ENCODE measurements at regions not wholly inside any gene's neighbourhood (a gene's known extent, or its start where the extent isn't known, plus 50 kb on each side); places are given as distances from the start of the nearest gene placed in this dataset.
"Not testable (repeated sequence)": the region's sequence is repeated elsewhere in the genome, so short reads cannot be mapped to it uniquely, and the experiment has no call there.

GRCh38 chrX:25108481-25108880 is 92.7 kb upstream of the ARX start:
- no peak overlapping the region for H3K4me3 Mint-ChIP-seq
- no peaks in the 10 kb centered on the region for H3K27me3 Mint-ChIP-seq
- H3K36me3 Mint-ChIP-seq, result no peaks in the 10 kb centered on the region
- H3K27ac Mint-ChIP-seq, result no peak overlapping the region
- H3K9me3 Mint-ChIP-seq, result no peaks in the 10 kb centered on the region
- intact Hi-C loops (cut with micrococcal nuclease), result loop anchor here (2.0 kb wide), 1 partner anchor 76 kb away; no protein-coding TSS in a partner anchor
- no peaks in the 10 kb centered on the region for H3K4me1 Mint-ChIP-seq (ENCODE audit: low read depth)
- ChIA-PET CTCF (interaction anchor here (0.5 to 1.3 kb wide), 2 partner anchors 35 to 1317 kb away, joined by 3 read pairs; no protein-coding TSS in a partner anchor), POLR2A (no interaction called here)
- no peak for DNase-seq

DNA sequence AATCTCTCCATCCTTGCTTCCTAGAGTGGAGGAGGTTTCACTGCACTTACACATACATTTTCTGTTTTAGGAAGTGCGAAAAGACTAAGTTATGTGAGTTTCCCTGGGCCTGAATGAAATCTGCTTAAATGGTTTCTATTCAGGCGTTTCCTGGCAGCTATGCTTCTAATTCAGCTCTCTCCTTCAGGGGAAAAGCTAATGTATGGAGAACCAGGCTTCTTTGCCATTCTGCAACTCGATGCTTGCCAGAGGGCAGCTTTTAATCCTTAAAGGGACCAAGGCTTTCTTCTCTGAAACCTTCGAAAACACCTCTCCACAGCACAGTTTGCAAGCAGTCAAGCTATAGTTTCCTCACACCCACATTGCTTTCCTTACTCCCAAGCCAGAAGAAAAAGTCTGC is 89.5 kb upstream of the ARX start:
- CTCF ChIA-PET, result no interaction called here
- Mint-ChIP-seq H3K27me3 (peaks cover 2% of the 10 kb centered on the region), H3K4me1 (ENCODE audit: low read depth) (no peaks in the 10 kb centered on the region), H3K36me3 (no peaks in the 10 kb centered on the region), H3K9me3 (no peaks in the 10 kb centered on the region), H3K27ac (no peak overlapping the region), H3K4me3 (no peak overlapping the region)
- no peak for DNase-seq
- intact Hi-C loops (cut with micrococcal nuclease), result no loop called here
- POLR2A ChIA-PET, result no interaction called here

GRCh38 chrX:25096522-25097045 is 80.8 kb upstream of the ARX start:
- H3K36me3 Mint-ChIP-seq, result no peaks in the 10 kb centered on the region
- H3K4me3 Mint-ChIP-seq, result no peak overlapping the region
- POLR2A ChIA-PET, result no interaction called here
- no peaks in the 10 kb centered on the region for H3K4me1 Mint-ChIP-seq (ENCODE audit: low read depth)
- no peak for DNase-seq
- CTCF ChIA-PET, result no interaction called here
- peaks cover 2% of the 10 kb centered on the region for H3K27me3 Mint-ChIP-seq
- H3K9me3 Mint-ChIP-seq, result no peaks in the 10 kb centered on the region
- H3K27ac Mint-ChIP-seq, result no peak overlapping the region
- intact Hi-C loops (cut with micrococcal nuclease), result no loop called here

GRCh38 chrX:25091152-25091551 is 75.4 kb upstream of the ARX start:
- H3K27me3 Mint-ChIP-seq; H3K27ac Mint-ChIP-seq; CTCF ChIA-PET; H3K4me3 Mint-ChIP-seq; H3K9me3 Mint-ChIP-seq; H3K36me3 Mint-ChIP-seq; DNase-seq; POLR2A ChIA-PET; intact Hi-C loops (cut with micrococcal nuclease); H3K4me1 Mint-ChIP-seq (ENCODE audit: low read depth): not testable (repeated sequence)

DNA sequence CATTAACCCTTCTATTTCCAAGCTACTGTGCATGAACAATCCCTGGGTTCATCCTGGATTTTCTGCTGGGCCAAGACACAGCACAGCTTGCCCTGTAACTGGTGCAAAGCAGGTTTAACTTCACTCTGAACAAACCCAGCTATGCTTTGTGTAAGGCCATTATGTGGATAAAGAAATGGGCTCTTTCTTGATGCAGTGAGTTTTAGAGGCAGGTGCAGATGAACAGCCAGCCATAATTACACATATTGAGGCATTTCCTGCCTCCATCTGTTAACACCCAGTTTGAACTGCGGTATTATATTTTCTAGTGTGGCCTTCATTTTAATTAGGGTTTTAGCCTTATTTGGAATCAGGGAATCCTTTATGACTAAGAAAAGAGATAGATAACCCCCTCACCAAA is 68.7 kb upstream of the ARX start:
- no peaks in the 10 kb centered on the region for H3K36me3 Mint-ChIP-seq
- no peaks in the 10 kb centered on the region for H3K9me3 Mint-ChIP-seq
- no peaks in the 10 kb centered on the region for H3K4me1 Mint-ChIP-seq (ENCODE audit: low read depth)
- no peaks in the 10 kb centered on the region for H3K27me3 Mint-ChIP-seq
- ChIA-PET POLR2A (no interaction called here), CTCF (no interaction called here)
- intact Hi-C loops (cut with micrococcal nuclease), result no loop called here
- no peak for DNase-seq
- no peak overlapping the region for H3K27ac Mint-ChIP-seq
- H3K4me3 Mint-ChIP-seq, result no peak overlapping the region

DNA sequence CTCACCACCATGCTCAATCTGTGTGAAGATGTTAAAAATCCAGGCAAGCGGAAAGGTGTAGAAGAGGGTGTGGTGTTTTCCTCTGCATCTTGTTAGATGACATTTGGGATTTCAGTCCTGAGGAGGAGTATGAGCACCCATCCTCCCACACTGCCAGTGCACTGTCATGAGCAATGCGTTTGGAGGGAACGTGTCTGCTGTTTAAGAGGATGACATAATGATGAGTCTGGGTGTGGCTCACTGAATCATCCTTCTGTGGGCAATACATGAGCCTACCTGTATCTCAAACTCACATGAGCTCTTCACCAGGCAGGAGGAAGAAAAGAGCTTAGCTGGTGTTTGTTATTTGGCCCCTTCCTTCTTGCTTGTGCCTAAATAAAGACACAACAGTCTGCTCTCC is 67.9 kb upstream of the ARX start:
- ChIA-PET CTCF (no interaction called here), POLR2A (no interaction called here)
- no peak for DNase-seq
- Mint-ChIP-seq H3K27ac (no peak overlapping the region), H3K36me3 (no peaks in the 10 kb centered on the region), H3K27me3 (no peaks in the 10 kb centered on the region), H3K4me3 (no peak overlapping the region), H3K4me1 (ENCODE audit: low read depth) (no peaks in the 10 kb centered on the region), H3K9me3 (no peaks in the 10 kb centered on the region)
- intact Hi-C loops (cut with micrococcal nuclease), result no loop called here

GRCh38 chrX:25079020-25079419 is 63.3 kb upstream of the ARX start:
- Mint-ChIP-seq H3K27me3 (peaks cover 3% of the 10 kb centered on the region), H3K4me3 (no peak overlapping the region), H3K4me1 (ENCODE audit: low read depth) (no peaks in the 10 kb centered on the region), H3K9me3 (no peaks in the 10 kb centered on the region), H3K36me3 (no peaks in the 10 kb centered on the region), H3K27ac (no peak overlapping the region)
- intact Hi-C loops (cut with micrococcal nuclease), result no loop called here
- POLR2A ChIA-PET, result no interaction called here
- no peak for DNase-seq
- CTCF ChIA-PET, result no interaction called here

GRCh38 chrX:25076941-25077500 is 61.3 kb upstream of the ARX start:
- Mint-ChIP-seq H3K36me3 (no peaks in the 10 kb centered on the region), H3K27me3 (peaks cover 3% of the 10 kb centered on the region), H3K9me3 (no peaks in the 10 kb centered on the region), H3K4me3 (no peak overlapping the region), H3K4me1 (ENCODE audit: low read depth) (no peaks in the 10 kb centered on the region), H3K27ac (no peak overlapping the region)
- ChIA-PET POLR2A (no interaction called here), CTCF (no interaction called here)
- DNase-seq, result no peak
- intact Hi-C loops (cut with micrococcal nuclease), result no loop called here

GRCh38 chrX:25072247-25072646 is 56.5 kb upstream of the ARX start:
- no peak overlapping the region for H3K4me3 Mint-ChIP-seq
- no peak overlapping the region for H3K27ac Mint-ChIP-seq
- CTCF ChIA-PET, result interaction anchor here (1.0 kb wide), 1 partner anchor 233 kb away, joined by 3 read pairs; no protein-coding TSS in a partner anchor
- H3K9me3 Mint-ChIP-seq, result peaks cover 2% of the 10 kb centered on the region
- POLR2A ChIA-PET, result no interaction called here
- DNase-seq, result no peak
- H3K27me3 Mint-ChIP-seq, result peaks cover 3% of the 10 kb centered on the region
- intact Hi-C loops (cut with micrococcal nuclease), result no loop called here
- peaks cover 10% of the 10 kb centered on the region for H3K4me1 Mint-ChIP-seq (ENCODE audit: low read depth)
- H3K36me3 Mint-ChIP-seq, result peaks cover 2% of the 10 kb centered on the region

DNA sequence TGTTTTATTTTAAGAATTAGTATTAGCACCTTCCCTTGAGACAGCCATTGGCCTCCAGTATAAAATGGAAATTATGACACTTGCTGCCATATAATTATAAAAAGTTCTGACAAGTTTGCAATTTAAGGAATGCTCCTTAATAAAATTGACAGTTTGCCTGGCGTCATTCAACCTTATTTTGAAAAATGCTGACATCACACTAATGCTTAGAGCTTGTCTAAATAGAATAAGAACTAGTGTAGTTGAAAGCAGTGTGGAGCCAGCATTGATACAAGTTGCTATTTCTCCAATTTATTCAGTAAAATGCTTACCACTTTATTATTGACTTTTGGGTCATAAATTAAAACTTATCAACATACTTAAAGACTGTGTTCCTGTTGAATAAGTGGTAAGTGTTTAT is 54.3 kb upstream of the ARX start:
- POLR2A ChIA-PET, result no interaction called here

GRCh38 chrX:25069209-25069608 is 53.4 kb upstream of the ARX start:
- ChIA-PET POLR2A (no interaction called here), CTCF (no interaction called here)
- Mint-ChIP-seq H3K27me3 (no peaks in the 10 kb centered on the region), H3K4me1 (ENCODE audit: low read depth) (peaks cover 10% of the 10 kb centered on the region), H3K27ac (no peak overlapping the region), H3K36me3 (peaks cover 2% of the 10 kb centered on the region), H3K4me3 (no peak overlapping the region), H3K9me3 (peaks cover 2% of the 10 kb centered on the region)
- no peak for DNase-seq
- intact Hi-C loops (cut with micrococcal nuclease), result no loop called here

More for the DNA sequence above, 54.3 kb upstream of the ARX start:
- H3K4me3 Mint-ChIP-seq, result no peak overlapping the region
- peaks cover 2% of the 10 kb centered on the region for H3K36me3 Mint-ChIP-seq
- H3K27ac Mint-ChIP-seq, result no peak overlapping the region
- no peak for DNase-seq
- intact Hi-C loops (cut with micrococcal nuclease), result no loop called here
- CTCF ChIA-PET, result no interaction called here
- H3K4me1 Mint-ChIP-seq (ENCODE audit: low read depth), result peaks cover 10% of the 10 kb centered on the region
- no peaks in the 10 kb centered on the region for H3K27me3 Mint-ChIP-seq
- peaks cover 2% of the 10 kb centered on the region for H3K9me3 Mint-ChIP-seq

DNA sequence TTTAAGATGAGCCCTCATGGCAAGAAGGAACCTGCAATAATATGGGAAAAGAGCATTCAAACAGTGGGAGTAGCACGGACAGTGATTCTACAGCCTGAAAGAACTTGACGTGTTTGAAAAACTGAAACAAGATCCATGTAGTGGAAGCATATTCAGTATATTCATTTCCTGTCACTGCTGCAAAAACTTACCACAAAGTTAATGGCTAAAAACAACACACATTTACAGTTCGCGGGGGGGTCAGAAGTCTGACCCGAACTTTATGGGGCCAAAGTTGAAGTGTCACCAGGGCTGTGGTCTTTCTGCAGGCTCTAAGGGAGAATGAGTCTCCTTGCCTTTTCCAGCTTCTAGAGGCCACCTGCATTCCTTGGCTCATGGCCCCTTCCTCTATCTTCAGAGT is 52.6 kb upstream of the ARX start:
- intact Hi-C loops (cut with micrococcal nuclease), result no loop called here
- Mint-ChIP-seq H3K9me3 (peaks cover 2% of the 10 kb centered on the region), H3K4me1 (ENCODE audit: low read depth) (peaks cover 10% of the 10 kb centered on the region), H3K27ac (no peak overlapping the region), H3K27me3 (no peaks in the 10 kb centered on the region), H3K4me3 (no peak overlapping the region), H3K36me3 (peaks cover 2% of the 10 kb centered on the region)
- ChIA-PET POLR2A (no interaction called here), CTCF (no interaction called here)
- no peak for DNase-seq

DNA sequence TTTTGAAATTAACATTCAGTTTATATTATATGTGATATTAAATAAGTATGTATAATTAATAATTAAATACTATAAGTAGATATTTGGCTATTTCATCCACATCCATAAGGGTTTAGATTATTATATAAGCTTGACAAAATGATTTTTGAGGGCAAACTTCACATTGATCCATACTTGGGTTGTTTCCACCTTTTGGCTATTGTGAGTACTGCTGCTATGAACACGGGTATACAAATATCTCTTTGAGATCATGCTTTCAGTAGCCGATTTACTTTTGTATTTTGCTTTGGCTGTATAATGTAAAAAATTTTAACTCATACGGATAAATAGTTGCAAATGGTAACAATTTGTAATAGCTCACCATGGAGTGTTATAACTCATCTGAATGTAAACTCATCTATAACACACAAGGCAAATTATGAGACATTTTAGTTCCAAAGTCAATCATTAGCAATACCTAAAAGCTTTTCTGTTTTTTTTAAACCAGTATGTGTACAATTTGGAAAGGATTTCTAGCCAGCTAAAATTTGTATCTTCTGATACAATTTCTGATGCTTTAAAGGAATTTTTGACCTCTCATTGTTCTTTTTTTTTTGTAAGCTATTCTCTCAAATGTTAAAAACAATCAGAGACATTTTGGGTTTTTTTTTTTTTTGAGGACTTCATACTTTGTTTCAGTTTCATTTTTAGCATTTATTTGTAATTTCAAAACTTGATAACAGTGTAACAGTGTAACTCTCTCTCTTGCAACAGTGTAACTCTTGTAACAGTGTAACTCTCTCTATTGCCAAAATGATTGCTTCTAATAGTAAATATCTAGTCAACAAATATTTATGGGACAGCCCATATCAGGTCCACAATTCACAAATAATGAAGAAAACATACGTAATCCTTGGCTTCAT is 51.8 kb upstream of the ARX start:
- intact Hi-C loops (cut with micrococcal nuclease), result no loop called here
- Mint-ChIP-seq H3K36me3 (peaks cover 2% of the 10 kb centered on the region), H3K27me3 (no peaks in the 10 kb centered on the region), H3K4me3 (no peak overlapping the region), H3K9me3 (peaks cover 2% of the 10 kb centered on the region), H3K27ac (no peak overlapping the region), H3K4me1 (ENCODE audit: low read depth) (peaks cover 10% of the 10 kb centered on the region)
- no peak for DNase-seq
- ChIA-PET CTCF (no interaction called here), POLR2A (no interaction called here)
